Naive thymus-derived CD4-positive, alpha-beta T cell (primary cell): ENCODE measurements at regions not wholly inside any gene's neighbourhood (a gene's known extent, or its start where the extent isn't known, plus 50 kb on each side); places are given as distances from the start of the nearest gene placed in this dataset.

Experiments used
- ATAC-seq: fragments of 150-1000 bp; cut with Tn5 transposase; 2 replicates; pipeline ENCODE4 v1.10.0; 2021; ENCODE audit warnings: mild to moderate bottlenecking, moderate library complexity
- CTCF ChIA-PET: fragments of 350-600 bp; sonication (Branson Sonifier 250); formaldehyde crosslinking; loops from one replicate; lab custom pipeline; 2021; ENCODE audit warnings: antibody characterized with exemption; lab: Charles Lee
- POLR2A ChIA-PET: fragments of 350-600 bp; sonication (Branson Sonifier 250); formaldehyde crosslinking; loops from one replicate; lab custom pipeline; 2021; ENCODE audit warnings: antibody characterized with exemption, inconsistent platforms; lab: Charles Lee
- DNase-seq, 9 donors: peaks; one replicate each; pipeline versions ENCODE4 v3.0.0 to v3.0.0-alpha.2; 2020 to 2022; ENCODE audit warnings: mixed read lengths in 1 of 9
- H3K27ac ChIP-seq: one replicate; pipeline ENCODE4 v1.7.0; 2013; ENCODE audit warnings: mild to moderate bottlenecking, low read depth, low read length, moderate library complexity
- H3K27me3 ChIP-seq, 2 donors: one replicate each; pipeline ENCODE4 v1.7.0; 2013; ENCODE audit warnings: low read length in 2 of 2, mild to moderate bottlenecking in 2 of 2, moderate library complexity in 2 of 2; ENCODE audit not compliant: control insufficient read depth in 2 of 2, insufficient read depth in 2 of 2
- H3K36me3 ChIP-seq, 3 experiments: 1 replicate in 2 of 3; 2 replicates in 1 of 3; pipeline ENCODE4 v1.7.0; 2013; ENCODE audit warnings: low read length in 3 of 3, mild to moderate bottlenecking in 3 of 3, moderate library complexity in 1 of 3; ENCODE audit not compliant: insufficient read depth in 3 of 3, control insufficient read depth in 2 of 3
- H3K4me1 ChIP-seq, 2 donors: one replicate each; pipeline ENCODE4 v1.7.0; 2013; ENCODE audit warnings: low read length in 2 of 2, mild to moderate bottlenecking in 2 of 2, moderate library complexity in 1 of 2; ENCODE audit not compliant: control insufficient read depth in 2 of 2, insufficient read depth in 2 of 2
- H3K4me3 ChIP-seq: 2 replicates; pipeline ENCODE4 v1.7.0; 2013; ENCODE audit warnings: mild to moderate bottlenecking, low read length
- H3K9me3 ChIP-seq, 3 experiments: 1 replicate in 2 of 3; 2 replicates in 1 of 3; pipeline ENCODE4 v1.7.0; 2013; ENCODE audit warnings: low read length in 3 of 3; ENCODE audit not compliant: control insufficient read depth in 2 of 3
- H3K27ac Mint-ChIP-seq, 9 donors: one replicate each; pipeline ENCODE4 v1.8.0; 2020 to 2022; ENCODE audit warnings: mixed read lengths in 9 of 9, mild to moderate bottlenecking in 8 of 9, moderate library complexity in 5 of 9, inconsistent platforms in 2 of 9
- H3K27me3 Mint-ChIP-seq, 5 donors: one replicate each; pipeline ENCODE4 v1.8.0; 2021 to 2022; ENCODE audit warnings: mixed read lengths in 5 of 5, mild to moderate bottlenecking in 1 of 5
- H3K36me3 Mint-ChIP-seq, 5 donors: one replicate each; pipeline ENCODE4 v1.8.0; 2020 to 2022; ENCODE audit warnings: mixed read lengths in 5 of 5, mild to moderate bottlenecking in 3 of 5, inconsistent platforms in 1 of 5
- H3K4me1 Mint-ChIP-seq, 7 donors: one replicate each; pipeline ENCODE4 v1.8.0; 2020 to 2022; ENCODE audit warnings: mixed read lengths in 7 of 7, mild to moderate bottlenecking in 3 of 7, inconsistent platforms in 1 of 7
- H3K4me3 Mint-ChIP-seq, 10 donors: one replicate each; pipeline ENCODE4 v1.8.0; 2020 to 2022; ENCODE audit warnings: mild to moderate bottlenecking in 10 of 10, mixed read lengths in 10 of 10, moderate library complexity in 6 of 10, inconsistent platforms in 2 of 10
- H3K9me3 Mint-ChIP-seq, 11 donors: one replicate each; pipeline ENCODE4 v1.8.0; 2020 to 2022; ENCODE audit warnings: mixed read lengths in 11 of 11, mild to moderate bottlenecking in 4 of 11, inconsistent platforms in 1 of 11, moderate library complexity in 1 of 11
- intact Hi-C, 2 donors: fragments of 100-400 bp; cut with micrococcal nuclease; formaldehyde crosslinking; loops; one replicate each; pipeline ENCODE4 v1.15.1; 2023

GRCh38 chr4:157607996-157608395, 387.5 kb downstream of the GRIA2 start:
- H3K4me1 ChIP-seq = no peaks in the 10 kb centered on the region
- ChIA-PET CTCF (no interaction called here), POLR2A (no interaction called here)
- H3K9me3 Mint-ChIP-seq = peaks cover 0 to 18% (median 0%) of the 10 kb centered on the region in 11 donors
- intact Hi-C loops = no loop called here
- H3K27ac ChIP-seq = no peak overlapping the region
- no peak overlapping the region for H3K27ac Mint-ChIP-seq
- H3K36me3 Mint-ChIP-seq = no peaks in the 10 kb centered on the region
- no peaks in the 10 kb centered on the region for H3K9me3 ChIP-seq
- H3K4me3 Mint-ChIP-seq = no peak overlapping the region
- no peaks in the 10 kb centered on the region for H3K27me3 Mint-ChIP-seq
- ATAC-seq (no peak), DNase-seq (no peak)
- no peaks in the 10 kb centered on the region for H3K36me3 ChIP-seq
- H3K4me3 ChIP-seq = no peak overlapping the region
- H3K27me3 ChIP-seq = no peaks in the 10 kb centered on the region
- no peaks in the 10 kb centered on the region for H3K4me1 Mint-ChIP-seq

- Mint-ChIP-seq H3K27me3 (no peaks in the 10 kb centered on the region), H3K9me3 (peaks cover 0 to 17% (median 2%) of the 10 kb centered on the region in 11 donors), H3K36me3 (no peaks in the 10 kb centered on the region), H3K4me1 (no peaks in the 10 kb centered on the region), H3K27ac (no peak overlapping the region), H3K4me3 (no peak overlapping the region)
- intact Hi-C loops = no loop called here
- Histone ChIP-seq H3K36me3 (no peaks in the 10 kb centered on the region), H3K27me3 (no peaks in the 10 kb centered on the region), H3K27ac (no peak overlapping the region), H3K9me3 (no peaks in the 10 kb centered on the region), H3K4me3 (no peak overlapping the region), H3K4me1 (no peaks in the 10 kb centered on the region)
- ChIA-PET POLR2A (no interaction called here), CTCF (no interaction called here)
- ATAC-seq (no peak), DNase-seq (no peak)
These were observed 380.1 kb downstream of the GRIA2 start for GRCh38 chr4:157600583-157600982.

GRCh38 chr4:157591245-157591644, 370.7 kb downstream of the GRIA2 start:
- Mint-ChIP-seq H3K4me3 (no peak overlapping the region), H3K27me3 (no peaks in the 10 kb centered on the region), H3K4me1 (no peaks in the 10 kb centered on the region), H3K9me3 (peaks cover 0 to 13% (median 0%) of the 10 kb centered on the region in 11 donors), H3K27ac (no peak overlapping the region), H3K36me3 (no peaks in the 10 kb centered on the region)
- DNase-seq (no peak), ATAC-seq (no peak)
- CTCF ChIA-PET = no interaction called here
- no peaks in the 10 kb centered on the region for H3K9me3 ChIP-seq
- intact Hi-C loops = no loop called here
- no peaks in the 10 kb centered on the region for H3K27me3 ChIP-seq
- H3K36me3 ChIP-seq = no peaks in the 10 kb centered on the region
- POLR2A ChIA-PET = no interaction called here
- H3K4me3 ChIP-seq = no peak overlapping the region
- no peak overlapping the region for H3K27ac ChIP-seq
- no peaks in the 10 kb centered on the region for H3K4me1 ChIP-seq

- H3K27me3 Mint-ChIP-seq = no peaks in the 10 kb centered on the region
- ATAC-seq = no peak
- H3K4me3 ChIP-seq = no peak overlapping the region
- intact Hi-C loops = no loop called here
- H3K36me3 Mint-ChIP-seq = no peaks in the 10 kb centered on the region
- H3K9me3 ChIP-seq = no peaks in the 10 kb centered on the region
- no peaks in the 10 kb centered on the region for H3K4me1 ChIP-seq
- no peaks in the 10 kb centered on the region for H3K27me3 ChIP-seq
- H3K9me3 Mint-ChIP-seq = peaks cover 0 to 18% (median 0%) of the 10 kb centered on the region in 11 donors
- ChIA-PET CTCF (no interaction called here), POLR2A (no interaction called here)
- H3K4me3 Mint-ChIP-seq = no peak overlapping the region
- no peaks in the 10 kb centered on the region for H3K36me3 ChIP-seq
- no peak for DNase-seq
- no peak overlapping the region for H3K27ac ChIP-seq
- H3K4me1 Mint-ChIP-seq = no peaks in the 10 kb centered on the region
- H3K27ac Mint-ChIP-seq = no peak overlapping the region
These were observed 370.2 kb downstream of the GRIA2 start for GRCh38 chr4:157590679-157591078.

- no peaks in the 10 kb centered on the region for H3K27me3 Mint-ChIP-seq
- H3K4me1 ChIP-seq = no peaks in the 10 kb centered on the region
- no peak overlapping the region for H3K27ac ChIP-seq
- no peak overlapping the region for H3K27ac Mint-ChIP-seq
- ATAC-seq (no peak), DNase-seq (no peak)
- H3K9me3 ChIP-seq = no peaks in the 10 kb centered on the region
- H3K36me3 Mint-ChIP-seq = no peaks in the 10 kb centered on the region
- peaks cover 0 to 22% (median 0%) of the 10 kb centered on the region in 11 donors for H3K9me3 Mint-ChIP-seq
- no peak overlapping the region for H3K4me3 ChIP-seq
- H3K36me3 ChIP-seq = no peaks in the 10 kb centered on the region
- ChIA-PET POLR2A (no interaction called here), CTCF (no interaction called here)
- no peaks in the 10 kb centered on the region for H3K4me1 Mint-ChIP-seq
- H3K4me3 Mint-ChIP-seq = no peak overlapping the region
- intact Hi-C loops = no loop called here
- H3K27me3 ChIP-seq = no peaks in the 10 kb centered on the region
These were observed 367.3 kb downstream of the GRIA2 start for GRCh38 chr4:157587681-157588423.

- intact Hi-C loops = no loop called here
- H3K4me1 Mint-ChIP-seq = no peaks in the 10 kb centered on the region
These were observed 361.6 kb downstream of the GRIA2 start for GRCh38 chr4:157582141-157582540.

GRCh38 chr4:157576671-157577217, 356.2 kb downstream of the GRIA2 start:
- Histone ChIP-seq H3K4me3 (no peak overlapping the region), H3K27ac (no peak overlapping the region), H3K27me3 (no peaks in the 10 kb centered on the region), H3K4me1 (no peaks in the 10 kb centered on the region), H3K36me3 (no peaks in the 10 kb centered on the region), H3K9me3 (no peaks in the 10 kb centered on the region)
- Mint-ChIP-seq H3K9me3 (peaks cover 0 to 13% (median 0%) of the 10 kb centered on the region in 11 donors), H3K4me3 (no peak overlapping the region), H3K27me3 (no peaks in the 10 kb centered on the region), H3K27ac (no peak overlapping the region), H3K4me1 (no peaks in the 10 kb centered on the region), H3K36me3 (no peaks in the 10 kb centered on the region)
- ATAC-seq = no peak
- ChIA-PET CTCF (no interaction called here), POLR2A (no interaction called here)
- intact Hi-C loops = no loop called here
- DNase-seq = no peak

More at GRCh38 chr4:157582141-157582540, 361.6 kb downstream of the GRIA2 start:
- POLR2A ChIA-PET = no interaction called here
- H3K4me3 Mint-ChIP-seq = no peak overlapping the region
- Histone ChIP-seq H3K36me3 (no peaks in the 10 kb centered on the region), H3K4me3 (no peak overlapping the region), H3K27me3 (no peaks in the 10 kb centered on the region), H3K4me1 (no peaks in the 10 kb centered on the region), H3K9me3 (no peaks in the 10 kb centered on the region), H3K27ac (no peak overlapping the region)
- ATAC-seq (no peak), DNase-seq (no peak)
- CTCF ChIA-PET = no interaction called here
- no peaks in the 10 kb centered on the region for H3K27me3 Mint-ChIP-seq
- H3K27ac Mint-ChIP-seq = no peak overlapping the region
- H3K9me3 Mint-ChIP-seq = peaks cover 0 to 29% (median 3%) of the 10 kb centered on the region in 11 donors
- no peaks in the 10 kb centered on the region for H3K36me3 Mint-ChIP-seq
